ENCODE measurements at regions not wholly inside any gene's neighbourhood (a gene's known extent, or its start where the extent isn't known, plus 50 kb on each side); places are given as distances from the start of the nearest gene placed in this dataset.

GRCh38 chr18:10403708-10404107 lies 50.7 kb upstream of the APCDD1 start:
- no peaks in the 10 kb centered on the region for H3K79me2 ChIP-seq (ENCODE audit: low read length)
- no peak overlapping the region for H3K4me3 ChIP-seq (ENCODE audit: low read length)
- H3K4me1 ChIP-seq (ENCODE audit: low read length), result no peaks in the 10 kb centered on the region
- H3K36me3 ChIP-seq (replicated peaks; ENCODE audit: insufficient read depth, low read length), result no peaks in the 10 kb centered on the region
- H3K9me3 ChIP-seq (replicated peaks; ENCODE audit: insufficient read depth, low read length), result no peaks in the 10 kb centered on the region
- TF ChIP-seq EZH2phosphoT487 (IDR thresholded peaks at IDR 0.05; ENCODE audit: low read length) (no peak), EZH2 (optimal IDR thresholded peaks at IDR 0.05; ENCODE audit: low read depth, low read length) (no peak), CTCF (IDR thresholded peaks at IDR 0.05; ENCODE audit: low read length) (no peak)
- H3K9ac ChIP-seq (ENCODE audit: low read length), result no peak overlapping the region
- H2AFZ ChIP-seq (ENCODE audit: low read length), result no peak overlapping the region
- H3K27ac ChIP-seq (ENCODE audit: low read length), result no peak overlapping the region
- no peaks in the 10 kb centered on the region for H4K20me1 ChIP-seq (ENCODE audit: insufficient read depth, low read length)
- no peaks in the 10 kb centered on the region for H3K9me2 ChIP-seq (replicated peaks; ENCODE audit: insufficient read depth, low read length)
- no peaks in the 10 kb centered on the region for H3F3A ChIP-seq (ENCODE audit: insufficient read depth, low read length)
- no peak for DNase-seq
- H3K4me2 ChIP-seq (ENCODE audit: low read depth, low read length), result no peak overlapping the region
- H3K27me3 ChIP-seq (replicated peaks; ENCODE audit: insufficient read depth, low read length), result no peaks in the 10 kb centered on the region

GRCh38 chr18:10404168-10404567 lies 50.3 kb upstream of the APCDD1 start:
- H3K9me3 ChIP-seq (replicated peaks; ENCODE audit: insufficient read depth, low read length), result no peaks in the 10 kb centered on the region

More at GRCh38 chr18:10404168-10404567, 50.3 kb upstream of the APCDD1 start:
- no peaks in the 10 kb centered on the region for H3K27me3 ChIP-seq (replicated peaks; ENCODE audit: insufficient read depth, low read length)
- no peaks in the 10 kb centered on the region for H3K36me3 ChIP-seq (replicated peaks; ENCODE audit: insufficient read depth, low read length)
- H3K79me2 ChIP-seq (ENCODE audit: low read length), result no peaks in the 10 kb centered on the region
- H3K4me2 ChIP-seq (ENCODE audit: low read depth, low read length), result no peak overlapping the region
- no peak overlapping the region for H3K4me3 ChIP-seq (ENCODE audit: low read length)
- no peak overlapping the region for H3K9ac ChIP-seq (ENCODE audit: low read length)
- H3K4me1 ChIP-seq (ENCODE audit: low read length), result no peaks in the 10 kb centered on the region
- H4K20me1 ChIP-seq (ENCODE audit: insufficient read depth, low read length), result no peaks in the 10 kb centered on the region
- no peak for DNase-seq
- TF ChIP-seq EZH2phosphoT487 (IDR thresholded peaks at IDR 0.05; ENCODE audit: low read length), result no peak
- TF ChIP-seq CTCF (IDR thresholded peaks at IDR 0.05; ENCODE audit: low read length), result no peak
- TF ChIP-seq EZH2 (optimal IDR thresholded peaks at IDR 0.05; ENCODE audit: low read depth, low read length), result no peak
- H3K9me2 ChIP-seq (replicated peaks; ENCODE audit: insufficient read depth, low read length), result no peaks in the 10 kb centered on the region
- H2AFZ ChIP-seq (ENCODE audit: low read length), result no peak overlapping the region
- H3K27ac ChIP-seq (ENCODE audit: low read length), result no peak overlapping the region
- no peaks in the 10 kb centered on the region for H3F3A ChIP-seq (ENCODE audit: insufficient read depth, low read length)

All from MM.1S (cell line).